GM18517 (cell line): ENCODE measurements at regions not wholly inside any gene's neighbourhood (a gene's known extent, or its start where the extent isn't known, plus 50 kb on each side); places are given as distances from the start of the nearest gene placed in this dataset.
"Not testable (repeated sequence)": the region's sequence is repeated elsewhere in the genome, so short reads cannot be mapped to it uniquely, and the experiment has no call there.

Experiments
- ATAC-seq: cut with Tn5 transposase; IDR thresholded peaks from one replicate; pipeline ENCODE4 v1.9.1; 2021; ENCODE audit warnings: mild to moderate bottlenecking, moderate library complexity; ENCODE audit not compliant: unreplicated experiment

- no peak for ATAC-seq
Observed at GRCh38 chr12:105480162-105480561, 149.7 kb downstream of the C12orf75 start.

GRCh38 chr12:105481392-105482300 lies 151.2 kb downstream of the C12orf75 start:
- ATAC-seq = no peak

- ATAC-seq = no peak
Observed at GRCh38 chr12:105482951-105483350, 152.5 kb downstream of the C12orf75 start.

GRCh38 chr12:105483691-105484090 lies 153.2 kb downstream of the C12orf75 start:
- no peak for ATAC-seq

GRCh38 chr12:105485321-105485910 lies 154.9 kb downstream of the C12orf75 start:
- no peak for ATAC-seq

GRCh38 chr12:105485921-105486320 lies 155.4 kb downstream of the C12orf75 start:
- ATAC-seq = no peak

- no peak for ATAC-seq
Observed at GRCh38 chr12:105487963-105488362, 157.5 kb downstream of the C12orf75 start.

GRCh38 chr12:105492591-105493545 lies 162.4 kb downstream of the C12orf75 start:
- no peak for ATAC-seq

GRCh38 chr12:105499205-105499604 lies 168.7 kb downstream of the C12orf75 start:
- no peak for ATAC-seq

GRCh38 chr12:105500676-105501075 lies 170.2 kb downstream of the C12orf75 start:
- not testable (repeated sequence) for ATAC-seq

GRCh38 chr12:105502426-105502930 lies 172.0 kb downstream of the C12orf75 start:
- no peak for ATAC-seq

GRCh38 chr12:105503619-105504018 lies 173.1 kb downstream of the C12orf75 start:
- no peak for ATAC-seq

- no peak for ATAC-seq
Observed at GRCh38 chr12:105504286-105504685, 173.8 kb downstream of the C12orf75 start.

GRCh38 chr12:105506678-105507310 lies 176.3 kb downstream of the C12orf75 start:
- ATAC-seq = no peak

- no peak for ATAC-seq
Observed at GRCh38 chr12:105507311-105508038, 177.0 kb downstream of the C12orf75 start.

- ATAC-seq = no peak
Observed at GRCh38 chr12:105508096-105508495, 177.6 kb downstream of the C12orf75 start.

GRCh38 chr12:105510526-105510925 lies 180.0 kb downstream of the C12orf75 start:
- no peak for ATAC-seq

GRCh38 chr12:105512861-105513260 lies 182.4 kb downstream of the C12orf75 start:
- not testable (repeated sequence) for ATAC-seq

- no peak for ATAC-seq
Observed at GRCh38 chr12:105522166-105522825, 191.8 kb downstream of the C12orf75 start.
